HG02759 (cell line): ENCODE measurements at regions not wholly inside any gene's neighbourhood (a gene's known extent, or its start where the extent isn't known, plus 50 kb on each side); places are given as distances from the start of the nearest gene placed in this dataset.
A peak's percentile ranks its signal among the peaks of the same experiment; 100 is the strongest.

Experiments
- ATAC-seq: cut with Tn5 transposase; IDR thresholded peaks from one replicate; pipeline ENCODE4 v1.9.1; 2021; ENCODE audit warnings: mild to moderate bottlenecking, moderate library complexity; ENCODE audit not compliant: unreplicated experiment

DNA sequence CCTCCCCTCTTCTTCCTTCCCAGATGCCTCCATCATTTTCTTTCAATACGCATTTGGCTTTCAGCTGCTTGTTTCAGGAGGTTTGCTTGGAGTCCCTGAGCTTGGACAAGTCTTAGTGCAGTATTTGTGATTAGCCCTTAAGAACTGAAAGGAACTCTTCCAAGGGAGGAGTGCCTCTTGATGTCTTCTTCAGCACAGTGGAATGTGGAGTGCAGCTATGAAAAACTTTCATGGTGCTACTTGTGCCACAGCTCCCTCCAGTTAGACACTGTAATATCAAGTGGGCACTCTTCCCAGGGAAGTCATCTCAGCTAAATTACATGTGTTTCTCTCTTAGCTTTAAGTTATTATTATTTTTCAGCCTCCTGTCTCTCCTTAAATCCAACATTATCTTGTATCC is 173.1 kb downstream of the NECTIN3 start:
- no peak for ATAC-seq

DNA sequence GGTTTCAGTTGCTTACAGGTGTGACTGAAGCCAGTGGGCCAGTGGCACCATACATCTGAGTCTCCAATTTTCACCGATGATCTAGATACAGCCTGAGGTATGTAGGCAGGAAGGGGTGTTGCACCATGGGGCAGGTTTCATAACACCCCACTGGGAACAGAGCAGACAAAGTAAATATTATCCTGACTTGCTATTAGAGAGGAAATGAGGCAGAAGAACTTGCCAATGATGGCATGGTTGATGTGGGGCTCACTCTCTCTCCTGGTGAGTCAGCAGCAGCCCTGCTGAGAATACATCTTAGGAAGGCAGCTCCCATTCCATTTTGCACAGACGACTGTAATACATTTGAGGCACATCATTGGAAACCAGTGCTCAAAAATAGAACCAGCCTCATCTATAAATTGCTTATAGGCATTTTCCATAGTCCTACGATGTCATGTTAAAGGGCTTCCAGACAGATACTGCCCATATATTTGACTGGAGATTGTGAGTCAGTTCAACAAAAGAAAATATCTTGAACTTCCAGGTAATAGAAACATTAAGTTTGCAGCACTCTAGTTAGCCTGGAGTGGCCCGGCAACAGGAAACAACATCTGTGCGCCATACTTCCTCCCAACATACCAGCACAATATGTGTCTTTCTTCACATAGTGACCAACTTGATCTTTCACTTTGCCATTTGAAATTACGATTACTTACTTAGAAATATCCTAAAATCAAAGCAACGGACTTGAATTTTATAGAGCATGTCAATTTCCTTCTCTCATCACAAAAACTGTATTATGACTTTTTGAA is 175.5 kb downstream of the NECTIN3 start:
- no peak for ATAC-seq

DNA sequence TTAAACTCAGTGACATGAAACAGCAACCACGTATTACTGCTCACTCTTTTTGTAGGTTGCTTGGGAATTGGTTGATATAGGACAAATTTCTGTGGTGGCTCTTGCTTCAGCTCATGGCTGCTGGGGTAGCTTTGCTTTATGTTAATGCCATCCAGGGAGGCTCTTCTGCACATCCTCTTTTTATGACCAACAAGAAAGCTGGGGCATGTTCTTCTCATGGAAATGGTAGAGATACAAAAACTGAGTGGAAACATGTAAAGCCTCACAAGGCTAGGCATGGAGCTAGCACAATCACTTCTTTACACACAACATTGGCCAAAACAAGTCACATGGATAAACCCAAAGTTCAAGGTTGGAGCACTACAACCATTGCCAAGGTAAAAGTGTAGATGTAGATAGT is 176.8 kb downstream of the NECTIN3 start:
- no peak for ATAC-seq

DNA sequence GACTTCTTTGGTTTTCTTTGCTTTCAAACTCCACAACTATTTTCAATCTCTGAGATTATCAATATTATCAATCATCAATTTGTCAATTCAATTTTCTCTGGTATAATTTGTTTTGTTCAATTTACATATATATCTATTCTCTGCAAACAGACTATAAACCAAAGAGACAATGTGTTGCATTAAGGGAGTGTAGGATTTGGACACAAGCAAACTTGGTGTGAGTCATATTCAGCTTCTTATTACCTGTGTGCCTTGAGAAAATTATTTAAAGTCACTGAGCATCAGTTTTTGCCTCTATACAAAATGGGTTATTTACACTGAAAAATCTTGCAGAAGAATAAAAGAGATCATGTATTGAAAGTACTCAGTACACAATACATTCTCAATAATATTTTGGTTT is 177.8 kb downstream of the NECTIN3 start:
- ATAC-seq: no peak

DNA sequence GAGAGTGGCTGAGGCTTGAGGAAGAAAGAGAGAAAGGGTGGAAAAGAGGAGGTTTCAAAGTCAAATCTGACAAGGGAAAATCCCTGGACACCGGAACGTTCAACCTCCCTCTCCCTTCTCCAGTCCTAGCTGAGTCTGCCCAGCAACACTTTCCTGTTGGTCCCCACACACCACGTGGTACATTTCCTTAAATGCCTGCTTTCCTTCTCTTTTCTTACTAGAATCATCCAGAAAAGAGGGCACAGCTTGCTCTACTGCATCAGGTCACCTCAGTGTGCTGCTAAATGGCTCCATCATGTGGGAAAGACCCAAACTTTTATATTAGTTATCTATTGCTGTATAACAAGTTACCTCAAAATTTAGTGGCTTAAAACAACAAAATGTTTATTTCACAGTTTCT is 181.2 kb downstream of the NECTIN3 start:
- peak; percentile 73 for ATAC-seq

DNA sequence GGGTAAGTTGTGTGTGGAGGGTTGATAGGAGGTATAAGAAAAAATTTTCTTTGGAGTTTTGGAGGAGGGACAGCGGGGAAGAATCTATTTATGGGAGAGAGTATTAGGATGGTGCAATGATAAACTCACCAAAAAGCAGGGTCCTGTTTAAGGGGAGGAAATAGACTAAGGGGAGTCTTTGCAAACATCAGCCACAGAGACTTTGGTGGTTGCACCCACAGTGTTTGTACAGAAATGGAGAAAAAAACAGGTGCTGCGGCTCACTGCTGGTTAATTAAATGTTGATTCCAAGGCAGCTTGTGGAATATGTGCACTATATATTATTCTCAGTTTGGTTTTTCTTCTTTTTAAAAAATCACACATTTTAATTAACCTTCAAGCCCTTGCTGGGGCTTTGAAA is 182.1 kb downstream of the NECTIN3 start:
- no peak for ATAC-seq

DNA sequence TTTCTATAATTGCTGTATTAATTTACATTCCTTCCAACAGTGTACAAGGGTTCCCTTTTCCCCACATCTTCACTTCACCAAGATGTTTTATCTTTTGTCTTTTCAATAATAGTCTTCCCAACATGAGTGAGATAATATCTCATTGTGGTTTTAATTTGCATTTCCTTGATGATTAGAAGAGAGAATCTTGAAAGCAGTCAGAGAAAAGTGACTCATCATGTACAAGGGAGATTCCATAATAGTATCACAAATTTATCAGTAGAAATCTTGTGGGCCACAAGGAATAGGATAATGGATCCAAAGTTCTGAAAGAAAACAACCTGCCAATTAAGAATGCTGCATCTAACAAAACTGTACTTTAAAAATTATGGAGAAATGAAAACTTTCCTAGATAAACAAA is 189.3 kb downstream of the NECTIN3 start:
- peak; percentile 75 for ATAC-seq

DNA sequence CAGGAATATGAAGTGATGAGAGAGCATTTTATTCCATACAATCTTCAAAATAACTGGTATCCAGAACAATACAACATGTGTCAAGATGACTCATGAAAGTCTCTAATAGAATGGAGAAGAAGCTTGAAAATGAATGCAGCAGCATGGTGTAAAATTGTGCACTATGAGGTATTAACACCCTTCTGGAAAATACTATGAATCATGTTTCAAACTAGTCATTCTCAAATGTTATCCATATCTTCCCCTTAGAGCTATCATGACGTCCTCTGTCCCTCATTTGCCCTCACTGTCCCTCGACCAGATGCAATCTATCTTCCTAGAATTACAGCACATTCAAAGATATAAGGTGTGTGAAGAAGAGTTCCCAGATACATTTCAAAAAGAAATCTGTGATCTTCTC is 198.2 kb downstream of the NECTIN3 start:
- no peak for ATAC-seq

DNA sequence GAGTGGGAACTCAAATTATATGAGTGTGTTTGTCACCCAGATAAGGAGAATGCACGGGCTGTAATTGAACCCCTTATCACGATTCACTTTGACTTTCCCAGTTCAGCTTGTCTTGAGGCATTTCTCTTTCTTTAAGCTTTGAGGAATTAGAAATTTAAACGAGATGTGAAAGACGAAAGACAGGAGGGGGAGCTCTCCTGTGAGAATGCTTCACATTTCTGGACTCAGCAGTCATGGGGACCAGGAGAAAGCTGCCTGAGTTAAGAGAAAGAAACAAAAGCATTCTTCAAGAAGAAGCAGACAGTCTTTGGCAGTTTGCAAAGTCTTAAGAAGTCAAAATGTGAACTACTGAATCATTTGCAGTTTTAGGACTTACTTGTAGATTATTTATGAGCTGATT is 205.6 kb downstream of the NECTIN3 start:
- no peak for ATAC-seq

DNA sequence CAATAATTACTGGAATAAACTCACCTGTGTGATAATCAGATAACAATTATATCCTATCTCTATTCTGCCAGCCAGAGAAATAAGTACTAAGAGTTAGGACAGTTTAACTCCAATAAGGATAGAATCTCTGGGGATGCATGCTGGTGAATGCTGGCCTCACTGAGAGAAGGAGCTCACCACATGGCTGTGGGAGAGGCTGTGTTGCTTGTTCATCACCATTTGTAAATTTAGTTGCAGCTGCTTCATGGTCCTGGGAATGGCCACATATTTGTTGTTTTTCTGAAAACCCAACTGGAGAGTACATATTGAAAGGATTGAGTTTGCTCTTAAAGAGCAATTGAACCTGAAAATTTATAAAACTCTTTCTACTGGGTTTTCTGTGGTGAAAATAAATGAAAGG is 207.3 kb downstream of the NECTIN3 start:
- no peak for ATAC-seq

DNA sequence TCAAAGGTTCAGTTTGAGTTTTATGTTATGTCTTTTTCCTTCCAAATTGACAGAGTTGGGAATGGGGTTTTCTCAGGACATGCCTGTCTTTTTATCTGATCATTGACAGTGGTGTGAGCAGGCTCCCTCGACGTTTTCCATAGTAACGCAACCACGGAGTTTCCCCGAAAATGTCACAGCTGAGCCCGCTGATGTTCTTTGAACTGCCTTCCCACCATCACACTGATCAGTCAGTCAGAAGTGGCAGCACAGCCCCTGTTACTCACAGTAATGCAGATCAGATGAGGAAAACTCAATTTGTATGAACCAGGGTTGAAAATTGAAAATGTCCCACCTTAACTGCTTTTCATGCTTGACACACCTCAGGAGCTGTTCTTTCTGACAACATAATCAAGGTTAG is 210.4 kb downstream of the NECTIN3 start:
- ATAC-seq: no peak

DNA sequence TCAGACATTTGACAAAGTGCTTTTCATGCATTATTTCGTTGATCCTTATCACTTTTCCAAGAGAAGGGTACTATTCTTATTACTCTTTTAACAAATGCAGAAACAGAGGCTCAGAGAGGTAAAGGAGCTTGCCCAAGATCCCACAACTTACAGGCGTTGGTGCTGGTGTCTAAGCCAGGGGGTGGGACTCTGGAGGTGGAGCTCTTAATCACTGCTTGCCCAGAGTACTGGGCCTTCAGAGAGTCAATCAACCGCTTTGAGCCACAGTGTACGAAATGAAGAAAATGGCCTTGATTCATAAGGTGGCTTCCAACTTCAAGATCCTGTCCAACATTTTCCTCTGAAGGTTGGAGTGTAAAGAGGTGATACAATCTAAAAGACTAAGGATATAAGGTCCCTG is 211.5 kb downstream of the NECTIN3 start:
- no peak for ATAC-seq

DNA sequence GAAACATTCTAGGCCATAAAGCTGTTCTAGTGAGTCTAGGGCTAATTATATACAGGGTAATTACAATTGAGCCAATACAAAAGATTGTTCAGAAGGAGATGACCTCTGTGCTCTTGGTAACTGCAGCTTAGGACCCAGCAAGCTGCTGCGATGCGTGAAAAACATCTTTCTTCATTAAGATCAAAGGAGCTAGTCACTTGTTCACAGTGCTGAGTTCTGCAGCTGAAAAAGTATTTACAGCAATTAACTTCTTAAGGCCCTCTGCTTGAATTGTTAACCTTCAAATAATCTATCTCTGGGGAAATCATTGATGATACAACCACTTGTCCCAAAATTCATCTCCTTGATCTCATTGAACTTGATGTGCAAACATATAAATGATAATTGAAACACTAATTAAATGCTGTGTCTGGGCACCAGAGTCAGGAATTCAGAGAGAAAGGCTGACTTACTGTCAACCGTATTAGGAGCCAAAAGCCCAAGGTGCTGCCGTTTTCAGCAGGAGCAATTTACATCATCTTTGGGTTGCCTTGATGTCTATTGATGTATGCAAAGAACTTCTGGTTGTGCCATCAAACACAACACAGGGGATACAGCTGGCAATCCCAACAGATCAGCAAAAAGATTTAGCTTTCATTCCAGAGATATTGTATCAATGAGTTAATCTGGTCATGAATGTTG is 213.0 kb downstream of the NECTIN3 start:
- ATAC-seq: no peak

DNA sequence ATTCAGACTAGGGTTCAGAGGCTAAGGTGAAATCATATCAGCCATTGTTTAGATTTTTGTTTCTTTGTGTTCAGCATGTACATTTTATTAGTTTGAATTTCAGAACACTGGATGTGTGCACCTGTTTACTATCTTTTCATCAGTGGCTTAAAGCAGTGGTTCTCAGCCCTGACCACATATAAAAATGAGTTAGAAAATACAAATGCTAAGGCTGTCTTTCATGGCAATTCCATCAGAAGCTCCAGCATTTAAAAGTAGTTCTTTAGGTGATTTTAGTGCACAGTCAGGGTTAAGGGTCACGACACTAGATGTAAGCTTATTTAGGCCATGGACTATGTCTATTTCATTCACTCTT is 213.5 kb downstream of the NECTIN3 start:
- no peak for ATAC-seq

DNA sequence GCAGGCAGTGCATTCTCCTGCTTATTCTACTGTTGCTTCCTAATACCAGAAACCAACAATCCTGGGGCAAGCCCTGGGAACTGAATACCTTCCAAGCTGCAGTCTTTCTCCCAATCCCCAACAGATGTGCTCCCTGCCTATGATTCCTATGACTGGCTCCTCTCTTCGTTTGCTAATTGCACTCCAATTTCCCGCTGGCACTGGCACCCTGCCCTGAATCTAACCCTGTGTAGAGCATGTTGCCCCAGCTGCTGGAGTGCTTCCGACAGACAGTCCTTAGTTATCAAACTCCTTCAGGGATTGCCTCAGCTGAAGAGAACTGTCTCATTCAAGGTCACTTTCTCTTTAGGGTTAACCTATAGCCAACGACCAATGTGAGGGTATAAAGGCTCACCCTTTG is 214.1 kb downstream of the NECTIN3 start:
- ATAC-seq: no peak

DNA sequence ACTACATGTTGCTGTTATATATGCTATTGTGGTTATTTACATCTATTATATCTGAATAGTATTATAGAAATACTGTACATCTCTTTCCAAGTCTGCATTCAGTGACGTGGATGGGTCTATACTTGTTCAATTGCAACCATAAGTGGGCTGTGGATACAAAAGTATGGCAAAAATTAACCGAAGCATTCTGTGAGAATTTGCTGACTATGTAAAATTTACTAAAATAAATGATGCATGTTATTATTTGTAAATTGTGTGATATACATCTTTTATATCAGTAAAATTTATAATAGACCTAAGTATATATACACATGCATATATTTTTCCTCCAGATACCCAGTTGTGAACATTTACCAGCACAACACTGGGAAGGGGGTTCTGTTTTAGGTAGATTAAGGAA is 215.1 kb downstream of the NECTIN3 start:
- no peak for ATAC-seq

DNA sequence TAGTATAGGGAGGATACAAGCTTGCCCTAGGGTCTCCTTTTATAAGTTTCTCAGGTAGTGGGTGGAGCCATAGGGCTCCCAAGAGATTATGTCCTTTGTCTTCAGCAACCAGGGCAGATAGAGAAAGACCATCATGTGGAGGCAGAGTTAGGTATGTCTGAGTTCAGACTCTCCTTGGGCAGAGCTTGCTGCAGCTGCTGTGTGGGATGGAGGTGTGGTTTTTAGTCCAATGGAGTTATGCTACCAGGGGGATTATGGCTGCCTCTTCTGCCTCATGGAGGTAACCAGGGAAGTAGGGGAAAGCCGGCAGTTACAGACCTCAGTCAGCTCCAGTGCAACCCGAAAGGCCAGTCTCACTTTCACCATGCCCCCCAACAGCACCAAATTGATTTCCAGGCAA is 220.5 kb downstream of the NECTIN3 start:
- ATAC-seq: no peak

DNA sequence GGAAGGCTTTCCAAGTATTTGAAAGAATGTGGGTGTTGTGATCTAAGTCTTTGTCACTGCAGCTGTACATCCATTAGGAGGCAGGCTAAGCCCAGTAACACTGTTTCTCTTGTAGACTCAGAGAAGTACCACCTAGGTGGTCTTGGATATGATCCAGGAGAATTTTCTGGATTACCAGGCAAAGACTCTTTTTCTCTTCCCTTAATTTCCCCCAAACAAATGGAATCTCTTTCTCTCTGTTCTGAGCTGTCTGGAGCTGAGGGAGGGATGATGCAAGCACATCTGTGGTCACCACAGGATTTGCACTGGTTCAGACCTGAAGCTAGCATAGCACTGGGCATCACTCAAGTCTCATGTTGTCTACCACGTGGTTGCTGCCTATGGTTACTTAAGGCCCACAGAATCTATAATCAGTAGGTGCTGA is 227.6 kb downstream of the NECTIN3 start:
- ATAC-seq: no peak

DNA sequence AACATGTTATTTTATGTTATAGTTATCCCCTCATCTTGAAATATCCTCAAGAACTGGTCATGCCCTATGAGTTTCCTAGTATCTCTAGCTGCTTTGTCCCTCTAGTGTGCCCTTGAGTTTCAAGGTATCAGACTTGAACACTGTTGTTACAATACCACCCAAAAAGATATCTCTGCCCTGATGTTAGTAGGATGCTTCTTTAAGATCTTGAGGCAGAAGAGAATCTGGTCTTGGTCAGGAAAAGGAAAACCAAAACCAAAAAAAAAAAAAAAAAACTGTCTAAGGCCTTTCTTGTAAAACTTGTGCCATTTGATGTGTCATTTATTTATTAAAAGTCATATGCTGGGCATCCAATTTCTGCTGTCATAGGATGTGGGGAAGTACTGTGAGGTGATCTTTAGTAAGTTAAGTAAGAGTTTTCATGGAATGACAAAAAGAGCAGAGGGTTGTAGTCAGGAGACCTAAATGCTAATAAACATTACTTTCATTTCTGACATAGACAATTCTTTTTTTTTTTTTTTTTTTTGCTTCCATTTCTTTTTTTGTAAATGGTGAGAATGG is 229.7 kb downstream of the NECTIN3 start:
- no peak for ATAC-seq

DNA sequence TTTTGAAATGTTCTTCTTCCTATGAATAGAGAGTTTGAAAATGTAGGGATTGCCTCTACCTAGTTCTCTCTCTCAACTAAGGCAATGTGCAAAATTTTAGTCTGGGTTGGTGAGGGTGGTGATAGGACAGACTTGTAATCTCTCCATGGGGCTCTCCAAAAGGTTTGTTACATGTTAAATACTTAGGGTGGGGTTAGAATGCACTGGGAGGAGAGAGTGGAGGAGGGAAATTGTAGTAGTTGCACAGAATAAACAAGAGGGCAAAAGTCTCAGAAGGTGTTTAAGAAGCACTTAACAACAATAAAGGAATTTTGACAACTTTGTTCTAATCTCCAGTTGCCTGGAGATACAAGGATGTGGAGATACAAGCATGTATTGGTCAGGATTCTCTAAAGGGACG is 230.4 kb downstream of the NECTIN3 start:
- no peak for ATAC-seq

DNA sequence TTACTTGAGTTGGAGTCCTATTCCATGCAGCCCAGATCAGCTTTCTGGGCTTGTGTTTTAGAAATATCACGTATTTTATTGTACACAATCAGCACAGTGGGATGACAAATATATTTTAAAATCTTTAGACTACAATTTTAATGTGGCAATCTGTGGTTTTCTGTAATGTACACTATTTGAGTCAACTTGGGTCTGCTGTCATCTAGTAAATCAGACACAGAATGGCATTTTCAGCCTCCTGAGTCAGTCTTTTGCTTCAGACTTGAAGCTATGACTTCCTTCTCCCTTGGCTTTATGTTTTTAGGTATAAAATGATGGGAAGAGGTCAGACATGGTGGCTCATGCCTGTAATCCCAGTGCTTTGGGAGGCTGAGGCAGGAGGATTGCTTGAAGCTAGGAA is 232.1 kb downstream of the NECTIN3 start:
- ATAC-seq: no peak

DNA sequence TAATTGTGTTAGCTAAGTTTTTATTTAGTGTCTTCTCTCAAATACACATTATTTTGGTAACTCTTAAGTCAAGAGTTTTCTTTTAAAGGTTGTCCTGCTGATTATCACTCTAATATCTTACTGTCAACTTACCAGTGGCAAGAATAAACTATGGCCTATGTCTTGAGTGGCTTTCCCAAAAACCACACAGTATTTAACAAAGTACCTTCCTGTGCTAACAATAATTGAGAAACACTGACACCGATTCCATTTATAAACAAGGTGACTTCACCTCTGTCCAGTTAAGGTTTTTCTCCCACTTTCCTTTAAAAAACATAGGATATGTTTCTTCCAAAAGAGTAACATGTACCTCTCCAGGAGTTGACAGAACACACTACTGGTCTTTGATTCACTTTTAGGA is 234.3 kb upstream of the CD96 start:
- ATAC-seq: no peak
